Mesodermal cell (in vitro differentiated cells): ENCODE measurements at regions not wholly inside any gene's neighbourhood (a gene's known extent, or its start where the extent isn't known, plus 50 kb on each side); places are given as distances from the start of the nearest gene placed in this dataset.
"Not testable (repeated sequence)": the region's sequence is repeated elsewhere in the genome, so short reads cannot be mapped to it uniquely, and the experiment has no call there.

Experiments used
- H3K27ac ChIP-seq: 2 replicates; pipeline ENCODE4 v1.7.0; 2013; ENCODE audit warnings: mild to moderate bottlenecking, low read depth, low read length, moderate library complexity; ENCODE audit not compliant: severe bottlenecking
- H3K36me3 ChIP-seq: 2 replicates; pipeline ENCODE4 v1.7.1; 2013; ENCODE audit warnings: mild to moderate bottlenecking, low read length, moderate library complexity; ENCODE audit not compliant: control insufficient read depth, insufficient read depth
- H3K4me1 ChIP-seq: one replicate; pipeline ENCODE4 v1.7.1; 2013; ENCODE audit warnings: mild to moderate bottlenecking, low read length; ENCODE audit not compliant: insufficient read depth, control insufficient read depth, poor library complexity, severe bottlenecking
- H3K4me3 ChIP-seq: 2 replicates; pipeline ENCODE4 v1.7.0; 2013; ENCODE audit warnings: low read length, control low read depth, mild to moderate bottlenecking; ENCODE audit not compliant: insufficient read depth, poor library complexity, severe bottlenecking; ENCODE audit errors: extremely low read depth
- H3K9me3 ChIP-seq: 2 replicates; pipeline ENCODE4 v1.7.1; 2013; ENCODE audit warnings: mild to moderate bottlenecking, low read length, moderate library complexity; ENCODE audit not compliant: control insufficient read depth
- WGBS, 2 experiments: methylation state at CpG; one replicate each; pipeline ENCODE4 v1.1.5; 2013; ENCODE audit warnings: missing lambda C conversion rate in 2 of 2; ENCODE audit not compliant: insufficient coverage in 2 of 2; 5-methylcytosine and 5-hydroxymethylcytosine counted together

DNA sequence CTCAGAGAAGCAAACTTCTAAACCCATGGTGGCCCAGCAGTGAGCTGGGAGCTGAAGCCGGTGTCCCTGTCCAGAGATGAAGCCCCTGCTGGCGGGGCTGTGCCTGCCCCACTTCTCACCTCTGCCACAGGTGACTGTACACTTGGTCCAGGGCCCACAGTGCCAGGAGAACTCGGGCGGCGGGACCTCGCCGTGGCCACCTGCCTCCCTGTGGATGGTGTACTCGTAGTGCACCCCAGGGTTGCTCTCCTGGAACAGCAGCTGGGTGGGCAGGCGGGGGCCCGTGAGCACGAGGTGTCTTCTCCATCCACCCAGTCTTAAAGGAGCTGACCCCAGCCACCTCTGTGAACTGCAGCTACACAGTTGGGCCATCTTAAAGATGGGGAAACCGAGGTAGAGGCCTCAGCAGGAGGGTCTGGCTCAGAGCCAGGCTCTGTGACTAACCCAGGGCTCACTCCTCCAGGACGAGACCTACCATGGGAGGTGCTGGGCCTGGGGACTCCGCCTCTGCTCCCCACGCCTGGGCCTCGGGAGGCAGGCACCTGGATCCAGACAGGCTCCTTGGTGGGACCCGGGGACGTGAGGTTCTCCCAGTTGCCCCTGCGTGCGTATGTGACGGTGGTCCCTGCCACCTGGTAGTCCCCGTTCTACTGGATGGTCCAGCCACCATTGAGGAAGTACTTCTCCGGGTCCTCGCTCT is 113.1 kb upstream of the AKAP13 start:
- H3K36me3 ChIP-seq, H3K27ac ChIP-seq, H3K4me3 ChIP-seq, H3K9me3 ChIP-seq, H3K4me1 ChIP-seq: not testable (repeated sequence)
- no CpG with 5 or more reads among the region's 24 CpGs for WGBS, 2 experiments

DNA sequence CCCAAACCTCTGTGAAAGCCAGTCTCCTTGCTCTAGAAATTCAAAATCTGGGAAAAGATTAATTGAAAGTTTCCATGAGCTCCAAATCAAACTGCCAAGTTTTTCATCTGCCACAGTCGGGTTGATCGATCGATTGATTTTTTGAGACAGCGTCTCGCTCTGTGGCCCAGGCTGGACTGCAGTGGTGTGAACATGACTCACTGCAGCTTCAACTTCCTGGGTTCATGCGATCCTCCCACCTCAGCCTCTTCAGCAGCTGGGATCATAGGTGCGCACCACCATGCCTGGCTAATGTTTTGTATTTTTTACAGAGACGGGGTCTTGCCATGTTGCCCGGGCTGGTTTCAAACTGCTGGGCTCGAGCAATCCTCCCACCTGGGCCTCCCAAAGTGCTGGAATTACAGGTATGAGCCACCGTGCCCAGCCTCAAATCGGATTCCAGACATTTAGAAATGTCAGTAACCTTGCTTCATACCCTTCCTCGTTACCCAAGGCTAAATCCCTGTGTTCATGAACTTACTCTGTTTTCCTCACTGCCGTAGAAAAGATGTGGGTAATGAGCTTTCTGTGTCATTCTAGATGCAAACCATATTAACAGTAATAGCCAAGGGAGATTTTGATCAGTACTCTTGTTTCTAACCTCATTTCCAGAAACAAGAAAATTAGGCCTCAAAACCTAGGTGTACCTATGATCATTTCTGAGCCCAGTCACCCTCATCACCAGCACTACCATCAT is 105.9 kb upstream of the AKAP13 start:
- H3K4me1 ChIP-seq = no peaks in the 10 kb centered on the region
- no peaks in the 10 kb centered on the region for H3K36me3 ChIP-seq
- WGBS, 2 experiments = 92 to 94% methylated on average over 11 to 13 of the region's 14 CpGs
- H3K27ac ChIP-seq = no peak overlapping the region
- H3K4me3 ChIP-seq = no peak overlapping the region
- no peaks in the 10 kb centered on the region for H3K9me3 ChIP-seq

DNA sequence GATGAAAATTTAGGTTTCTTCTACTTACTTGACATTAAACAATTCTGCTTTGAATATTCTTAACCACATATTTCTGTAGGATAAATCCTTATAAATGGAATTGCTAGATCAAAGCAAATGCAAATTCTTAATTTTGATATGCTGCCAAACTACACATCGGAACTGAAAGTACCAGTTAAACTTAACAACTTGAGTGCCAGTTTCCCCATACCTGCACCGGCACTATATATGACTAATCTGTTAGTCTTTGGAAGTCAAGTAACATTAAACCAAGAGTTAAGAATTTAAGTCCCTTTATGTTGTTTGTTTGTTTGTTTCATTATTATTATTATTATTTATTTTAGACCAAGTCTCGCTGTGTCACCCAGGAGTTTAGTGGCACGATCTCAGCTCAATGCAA is 103.9 kb upstream of the AKAP13 start:
- H3K9me3 ChIP-seq = no peaks in the 10 kb centered on the region
- no peaks in the 10 kb centered on the region for H3K36me3 ChIP-seq
- H3K27ac ChIP-seq = no peak overlapping the region
- no peak overlapping the region for H3K4me3 ChIP-seq
- WGBS, 2 experiments = 94 to 100% methylated on average over 1 to 3 of the region's 4 CpGs
- no peaks in the 10 kb centered on the region for H3K4me1 ChIP-seq

DNA sequence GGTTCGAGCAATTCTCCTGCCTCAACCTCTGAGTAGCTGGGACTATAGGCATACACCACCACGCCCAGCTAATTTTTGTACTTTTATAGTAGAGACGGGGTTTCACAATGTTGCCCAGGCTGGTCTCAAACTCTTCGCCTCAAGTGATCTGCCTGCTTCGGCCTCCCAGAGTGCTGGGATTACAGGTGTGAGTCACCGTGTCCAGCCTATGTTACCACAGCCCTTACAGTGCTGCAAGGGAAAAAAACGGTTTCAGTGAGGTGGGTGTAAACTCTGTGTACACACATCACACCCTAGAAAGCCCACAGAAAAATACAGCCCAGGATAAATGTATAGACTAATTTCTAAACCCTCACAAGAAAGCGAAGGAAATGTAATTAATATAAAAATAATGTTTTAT is 103.5 kb upstream of the AKAP13 start:
- H3K36me3 ChIP-seq = no peaks in the 10 kb centered on the region
- no peak overlapping the region for H3K4me3 ChIP-seq
- no peaks in the 10 kb centered on the region for H3K9me3 ChIP-seq
- 81 to 96% methylated on average over 4 to 6 of the region's 8 CpGs for WGBS, 2 experiments
- no peak overlapping the region for H3K27ac ChIP-seq
- no peaks in the 10 kb centered on the region for H3K4me1 ChIP-seq

DNA sequence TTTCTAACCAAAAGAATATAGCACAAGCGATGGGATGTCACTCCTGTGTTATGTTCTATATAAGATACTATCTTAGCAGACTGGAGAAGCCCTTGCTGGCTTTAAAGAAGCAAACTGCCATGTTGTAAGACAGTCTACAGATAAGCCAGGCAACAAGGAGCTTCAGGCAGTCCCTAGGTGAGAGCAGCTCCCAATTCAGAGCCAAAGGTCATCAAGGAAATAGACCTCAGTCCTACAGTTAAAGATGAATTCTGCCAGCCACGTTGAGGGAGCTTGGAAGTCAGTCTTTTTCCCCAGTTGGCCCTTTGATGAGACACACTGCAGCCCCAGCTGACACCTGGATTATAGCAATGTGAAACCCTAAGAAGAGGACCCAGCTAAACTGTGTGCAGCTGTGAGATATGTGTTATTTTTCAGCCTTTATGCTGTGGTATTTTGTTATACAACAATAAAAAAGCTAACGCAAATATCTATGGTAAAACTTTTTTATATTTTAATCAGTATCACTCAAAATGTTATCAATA is 102.5 kb upstream of the AKAP13 start:
- no peaks in the 10 kb centered on the region for H3K36me3 ChIP-seq
- WGBS, 2 experiments = 82% methylated on average over 1 of the region's 3 CpGs; no CpG with 5 or more reads in 1 of the 2 experiments

DNA sequence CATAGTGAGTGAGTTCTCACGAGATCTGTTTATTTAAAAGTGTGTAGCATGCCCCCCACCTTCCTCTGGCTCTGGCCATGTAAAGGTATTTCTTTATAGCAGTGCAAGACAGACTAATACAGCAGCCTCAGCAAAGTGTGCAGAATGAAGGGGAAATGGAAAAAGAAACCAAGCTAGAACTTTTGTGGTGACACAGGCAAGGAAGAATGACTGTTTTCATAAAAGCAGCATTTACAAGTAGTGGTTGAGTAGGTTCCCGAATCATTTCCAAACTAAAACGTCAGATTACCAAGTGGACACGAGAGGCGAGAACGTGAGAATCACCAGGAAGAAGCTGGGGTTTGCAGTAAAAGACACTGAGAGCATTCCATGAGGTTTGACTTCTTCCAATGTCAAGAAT is 100.2 kb upstream of the AKAP13 start:
- no peaks in the 10 kb centered on the region for H3K36me3 ChIP-seq
- no peak overlapping the region for H3K4me3 ChIP-seq
- no peaks in the 10 kb centered on the region for H3K9me3 ChIP-seq
- 97 to 98% methylated on average over 5 of the region's 6 CpGs for WGBS, 2 experiments
- no peaks in the 10 kb centered on the region for H3K4me1 ChIP-seq
- no peak overlapping the region for H3K27ac ChIP-seq

More for the DNA sequence above, 102.5 kb upstream of the AKAP13 start:
- Histone ChIP-seq H3K4me1 (no peaks in the 10 kb centered on the region), H3K27ac (no peak overlapping the region), H3K9me3 (no peaks in the 10 kb centered on the region), H3K4me3 (no peak overlapping the region)

DNA sequence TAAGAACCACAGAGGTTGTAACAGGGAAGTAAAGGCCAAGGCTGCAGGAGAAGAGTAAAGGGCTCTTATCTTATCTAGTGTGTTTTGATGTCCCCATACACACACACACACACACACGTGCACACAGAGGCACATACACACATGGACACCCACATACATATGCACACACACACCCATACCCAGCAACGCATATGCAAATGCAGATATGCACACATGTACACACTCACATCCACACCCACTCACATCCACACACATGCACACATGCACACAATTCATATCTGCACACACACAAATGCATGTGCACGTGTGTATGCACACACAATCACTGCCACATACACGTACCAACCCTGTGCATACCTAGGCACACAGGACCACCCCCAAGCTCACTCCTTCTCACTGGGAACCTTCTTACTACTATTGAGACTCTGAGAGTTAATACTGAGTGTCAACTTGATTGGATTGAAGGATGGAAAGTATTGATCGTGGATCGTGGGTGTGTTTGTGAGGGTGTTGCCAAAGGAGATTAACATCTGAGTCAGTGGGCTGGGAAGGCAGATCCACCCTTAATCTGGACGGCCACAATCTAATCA is 99.0 kb upstream of the AKAP13 start:
- Histone ChIP-seq H3K4me1 (no peaks in the 10 kb centered on the region), H3K9me3 (no peaks in the 10 kb centered on the region), H3K4me3 (no peak overlapping the region), H3K27ac (no peak overlapping the region), H3K36me3 (no peaks in the 10 kb centered on the region)
- 87 to 97% methylated on average over 3 to 6 of the region's 7 CpGs for WGBS, 2 experiments

DNA sequence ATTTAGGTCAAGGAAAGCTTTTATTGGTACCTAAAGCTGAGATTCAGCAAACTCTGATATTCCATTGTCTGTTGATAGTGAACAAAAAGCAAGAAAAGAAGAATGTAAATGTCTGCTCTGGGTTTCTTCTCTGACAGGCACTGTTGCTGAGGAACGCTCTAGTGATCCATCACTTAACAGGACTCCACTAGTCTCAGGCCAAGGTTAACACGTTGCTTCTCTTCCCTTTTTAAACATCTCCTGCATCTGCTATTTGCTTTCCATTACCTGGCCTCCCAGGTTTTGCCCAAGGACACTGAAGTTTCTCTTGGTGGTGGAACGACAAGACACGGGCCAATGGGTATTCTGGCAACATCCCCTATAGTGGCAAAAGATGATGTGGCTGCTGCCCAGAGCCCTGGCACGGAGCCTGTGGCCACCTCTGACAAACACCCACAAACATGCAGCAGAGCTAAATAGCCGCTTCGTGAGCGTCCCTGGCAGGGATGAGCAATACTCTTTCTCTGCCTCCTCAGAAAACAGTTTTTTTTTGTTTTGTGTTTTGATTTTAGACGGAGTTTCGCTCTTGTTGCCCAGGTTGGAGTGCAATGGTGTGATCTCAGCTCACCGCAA is 97.8 kb upstream of the AKAP13 start:
- H3K4me3 ChIP-seq = no peak overlapping the region
- 90 to 100% methylated on average over 4 of the region's 11 CpGs for WGBS, 2 experiments
- no peak overlapping the region for H3K27ac ChIP-seq
- no peaks in the 10 kb centered on the region for H3K9me3 ChIP-seq
- H3K4me1 ChIP-seq = no peaks in the 10 kb centered on the region
- no peaks in the 10 kb centered on the region for H3K36me3 ChIP-seq

DNA sequence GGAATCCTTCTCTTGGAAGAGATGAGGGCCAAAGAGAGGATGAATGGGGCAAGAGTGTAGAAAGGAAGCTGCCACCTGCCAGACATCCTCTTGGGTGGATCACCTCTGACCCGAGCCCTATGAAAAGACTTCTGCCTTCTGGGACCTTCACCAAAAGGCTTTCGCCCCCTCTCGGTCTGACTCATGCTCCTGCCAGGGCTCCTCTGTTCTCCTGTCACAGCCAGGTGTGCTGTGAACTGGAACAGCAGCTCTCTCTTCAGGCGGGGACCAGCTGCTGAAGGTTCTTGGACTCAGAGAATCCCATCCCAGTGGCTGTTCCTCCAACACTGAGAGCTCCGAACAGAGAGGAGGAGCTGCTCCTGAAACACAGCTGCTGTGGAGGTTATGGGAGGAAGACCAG is 96.6 kb upstream of the AKAP13 start:
- H3K36me3 ChIP-seq, H3K4me3 ChIP-seq, H3K4me1 ChIP-seq, H3K9me3 ChIP-seq, H3K27ac ChIP-seq: not testable (repeated sequence)
- 71 to 77% methylated on average over 2 to 3 of the region's 5 CpGs for WGBS, 2 experiments

DNA sequence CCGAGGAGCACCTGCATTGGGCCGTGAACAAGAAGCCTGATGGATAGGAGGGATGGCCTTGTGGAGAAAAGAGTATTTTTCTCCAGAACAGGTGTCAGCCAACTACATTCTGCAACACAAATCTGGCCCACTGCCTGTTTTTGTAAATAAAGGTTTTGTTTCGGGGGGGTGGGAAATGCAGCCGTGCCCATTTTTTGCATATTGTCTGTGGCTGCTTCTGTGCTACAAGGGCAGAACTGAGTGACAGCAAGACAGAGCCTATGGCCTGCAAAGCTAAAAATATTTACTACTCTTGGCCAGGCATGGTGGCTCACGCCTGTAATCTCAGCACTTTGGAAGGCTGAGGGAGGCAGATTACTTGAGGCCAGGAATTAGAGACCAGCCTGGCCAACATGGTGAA is 95.9 kb upstream of the AKAP13 start:
- WGBS, 2 experiments = 87 to 90% methylated on average over 2 to 3 of the region's 5 CpGs
- H3K27ac ChIP-seq = no peak overlapping the region
- no peaks in the 10 kb centered on the region for H3K4me1 ChIP-seq
- H3K4me3 ChIP-seq = no peak overlapping the region
- no peaks in the 10 kb centered on the region for H3K9me3 ChIP-seq
- H3K36me3 ChIP-seq = no peaks in the 10 kb centered on the region
